ENCODE measurements at regions not wholly inside any gene's neighbourhood (a gene's known extent, or its start where the extent isn't known, plus 50 kb on each side); places are given as distances from the start of the nearest gene placed in this dataset.

GRCh38 chr11:116400081-116400480, 372.7 kb downstream of the BUD13 start:
- no peaks in the 10 kb centered on the region for H3K79me2 ChIP-seq (ENCODE audit: control insufficient read depth, insufficient read depth, low read length, poor library complexity)
- WGBS (ENCODE audit: extremely low coverage, insufficient coverage, insufficient read length): no CpG with 5 or more reads among the region's 5 CpGs
- H3K18ac ChIP-seq (ENCODE audit: low read length): no peak overlapping the region
- no peak overlapping the region for H3K14ac ChIP-seq (ENCODE audit: low read length)
- H2BK12ac ChIP-seq (ENCODE audit: low read length): no peak overlapping the region
- H4K8ac ChIP-seq (ENCODE audit: low read depth, low read length): no peak overlapping the region
- H3K4me2 ChIP-seq (ENCODE audit: low read length): no peak overlapping the region
- no peaks in the 10 kb centered on the region for H3K9me3 ChIP-seq (ENCODE audit: insufficient read depth, low read depth, low read length)
- no peak overlapping the region for H2BK5ac ChIP-seq (ENCODE audit: low read depth, low read length, poor library complexity)
- no peak overlapping the region for H4K91ac ChIP-seq (ENCODE audit: low read depth, low read length)
- H3K27ac ChIP-seq (ENCODE audit: low read depth, low read length): no peak overlapping the region
- no peak overlapping the region for H3K23ac ChIP-seq (ENCODE audit: low read length)
- H3K36me3 ChIP-seq (ENCODE audit: control insufficient read depth in 1 of 2, insufficient read depth in 2 of 2, low read length in 2 of 2): no peaks in the 10 kb centered on the region
- H2AK5ac ChIP-seq (ENCODE audit: low read length): no peak overlapping the region
- H4K12ac ChIP-seq (ENCODE audit: low read depth, low read length): no peak overlapping the region
- H3K9ac ChIP-seq (ENCODE audit: low read length): no peak overlapping the region
- no peak overlapping the region for H3K4ac ChIP-seq (ENCODE audit: low read depth, low read length)
- no peaks in the 10 kb centered on the region for H3K27me3 ChIP-seq (ENCODE audit: insufficient read depth, low read length)
- no peak overlapping the region for H3K4me3 ChIP-seq (ENCODE audit: low read depth, low read length)
- no peak overlapping the region for H2AFZ ChIP-seq (ENCODE audit: insufficient read depth, low read length, poor library complexity)
- H3K79me1 ChIP-seq (ENCODE audit: low read length): no peaks in the 10 kb centered on the region
- H2BK120ac ChIP-seq (ENCODE audit: insufficient read depth, low read length, poor library complexity): no peak overlapping the region
- no peak for DNase-seq
- H3K4me1 ChIP-seq (ENCODE audit: control insufficient read depth in 1 of 2, insufficient read depth in 2 of 2, low read length in 2 of 2): no peaks in the 10 kb centered on the region

DNA sequence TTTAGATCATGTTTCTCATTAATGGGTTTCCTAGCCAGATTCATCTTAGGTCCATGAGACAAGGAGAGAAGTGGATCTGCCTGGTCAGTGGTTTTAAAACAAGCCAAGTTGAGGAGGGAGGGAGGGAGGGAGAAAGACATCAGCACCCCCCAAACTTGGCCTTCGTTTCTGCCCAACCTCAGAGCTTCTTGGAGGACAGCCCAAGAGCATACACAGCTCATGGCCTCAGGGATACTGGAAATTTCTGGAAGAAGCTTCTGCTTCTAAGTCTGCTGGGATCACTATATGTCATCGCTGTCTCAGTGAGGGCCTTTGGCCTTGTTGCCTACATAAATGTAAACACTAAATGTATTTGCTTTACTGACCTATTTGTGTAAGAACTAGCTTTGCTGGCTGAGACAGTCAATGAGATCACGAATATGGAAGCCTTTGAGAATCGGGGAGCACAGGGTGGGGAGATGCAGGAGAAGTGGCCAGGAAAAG, 375.1 kb downstream of the BUD13 start:
- H2BK120ac ChIP-seq (ENCODE audit: insufficient read depth, low read length, poor library complexity): no peak overlapping the region
- H3K4me2 ChIP-seq (ENCODE audit: low read length): no peak overlapping the region
- H3K4me3 ChIP-seq (ENCODE audit: low read depth, low read length): no peak overlapping the region
- H3K27me3 ChIP-seq (ENCODE audit: insufficient read depth, low read length): no peaks in the 10 kb centered on the region
- H3K9me3 ChIP-seq (ENCODE audit: insufficient read depth, low read depth, low read length): peaks cover 1% of the 10 kb centered on the region
- H3K4me1 ChIP-seq (ENCODE audit: control insufficient read depth in 1 of 2, insufficient read depth in 2 of 2, low read length in 2 of 2): no peaks in the 10 kb centered on the region
- H3K79me1 ChIP-seq (ENCODE audit: low read length): no peaks in the 10 kb centered on the region
- no peak overlapping the region for H2BK12ac ChIP-seq (ENCODE audit: low read length)
- no CpG with 5 or more reads among the region's 4 CpGs for WGBS (ENCODE audit: extremely low coverage, insufficient coverage, insufficient read length)
- no peak overlapping the region for H3K27ac ChIP-seq (ENCODE audit: low read depth, low read length)
- H2AFZ ChIP-seq (ENCODE audit: insufficient read depth, low read length, poor library complexity): no peak overlapping the region
- H4K12ac ChIP-seq (ENCODE audit: low read depth, low read length): no peak overlapping the region
- no peaks in the 10 kb centered on the region for H3K79me2 ChIP-seq (ENCODE audit: control insufficient read depth, insufficient read depth, low read length, poor library complexity)
- no peak overlapping the region for H4K8ac ChIP-seq (ENCODE audit: low read depth, low read length)
- H4K91ac ChIP-seq (ENCODE audit: low read depth, low read length): no peak overlapping the region
- no peak overlapping the region for H3K9ac ChIP-seq (ENCODE audit: low read length)
- H3K36me3 ChIP-seq (ENCODE audit: control insufficient read depth in 1 of 2, insufficient read depth in 2 of 2, low read length in 2 of 2): no peaks in the 10 kb centered on the region
- H2BK5ac ChIP-seq (ENCODE audit: low read depth, low read length, poor library complexity): no peak overlapping the region
- H3K4ac ChIP-seq (ENCODE audit: low read depth, low read length): no peak overlapping the region
- no peak overlapping the region for H3K14ac ChIP-seq (ENCODE audit: low read length)
- no peak overlapping the region for H3K23ac ChIP-seq (ENCODE audit: low read length)
- no peak for DNase-seq
- no peak overlapping the region for H2AK5ac ChIP-seq (ENCODE audit: low read length)
- no peak overlapping the region for H3K18ac ChIP-seq (ENCODE audit: low read length)

DNA sequence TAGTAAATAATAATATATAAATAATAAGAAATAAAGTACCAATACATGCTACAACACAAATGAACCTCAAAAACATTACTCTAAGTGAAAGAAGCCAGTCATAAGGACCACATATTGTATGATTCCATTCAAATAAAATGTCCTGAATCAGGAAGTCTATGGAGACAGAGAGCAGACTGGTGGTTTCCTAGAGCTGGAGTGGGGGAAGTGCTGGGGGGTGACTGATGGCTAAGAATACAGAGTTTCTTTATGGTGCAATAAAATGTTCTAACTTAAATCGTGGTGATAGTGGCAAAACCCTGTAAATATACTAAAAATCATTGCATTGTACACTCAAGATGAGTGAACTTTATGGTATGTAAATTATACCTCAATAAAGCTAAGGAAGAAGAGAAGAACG, 376.5 kb downstream of the BUD13 start:
- no peak overlapping the region for H4K91ac ChIP-seq (ENCODE audit: low read depth, low read length)
- H2BK120ac ChIP-seq (ENCODE audit: insufficient read depth, low read length, poor library complexity): no peak overlapping the region
- no peak overlapping the region for H2AFZ ChIP-seq (ENCODE audit: insufficient read depth, low read length, poor library complexity)
- no peak overlapping the region for H3K4me3 ChIP-seq (ENCODE audit: low read depth, low read length)
- no peak overlapping the region for H2BK12ac ChIP-seq (ENCODE audit: low read length)
- H3K27me3 ChIP-seq (ENCODE audit: insufficient read depth, low read length): no peaks in the 10 kb centered on the region
- WGBS (ENCODE audit: extremely low coverage, insufficient coverage, insufficient read length): no CpG with 5 or more reads among the region's 2 CpGs
- H4K12ac ChIP-seq (ENCODE audit: low read depth, low read length): no peak overlapping the region
- H2BK5ac ChIP-seq (ENCODE audit: low read depth, low read length, poor library complexity): no peak overlapping the region
- peaks cover 1% of the 10 kb centered on the region for H3K9me3 ChIP-seq (ENCODE audit: insufficient read depth, low read depth, low read length)
- no peaks in the 10 kb centered on the region for H3K4me1 ChIP-seq (ENCODE audit: control insufficient read depth in 1 of 2, insufficient read depth in 2 of 2, low read length in 2 of 2)
- H3K4ac ChIP-seq (ENCODE audit: low read depth, low read length): no peak overlapping the region
- H3K14ac ChIP-seq (ENCODE audit: low read length): no peak overlapping the region
- H4K8ac ChIP-seq (ENCODE audit: low read depth, low read length): no peak overlapping the region
- H3K9ac ChIP-seq (ENCODE audit: low read length): no peak overlapping the region
- no peak overlapping the region for H3K27ac ChIP-seq (ENCODE audit: low read depth, low read length)
- H3K79me2 ChIP-seq (ENCODE audit: control insufficient read depth, insufficient read depth, low read length, poor library complexity): no peaks in the 10 kb centered on the region
- H3K18ac ChIP-seq (ENCODE audit: low read length): no peak overlapping the region
- H3K79me1 ChIP-seq (ENCODE audit: low read length): no peaks in the 10 kb centered on the region
- no peak for DNase-seq
- no peaks in the 10 kb centered on the region for H3K36me3 ChIP-seq (ENCODE audit: control insufficient read depth in 1 of 2, insufficient read depth in 2 of 2, low read length in 2 of 2)
- no peak overlapping the region for H2AK5ac ChIP-seq (ENCODE audit: low read length)
- no peak overlapping the region for H3K23ac ChIP-seq (ENCODE audit: low read length)
- H3K4me2 ChIP-seq (ENCODE audit: low read length): no peak overlapping the region

DNA sequence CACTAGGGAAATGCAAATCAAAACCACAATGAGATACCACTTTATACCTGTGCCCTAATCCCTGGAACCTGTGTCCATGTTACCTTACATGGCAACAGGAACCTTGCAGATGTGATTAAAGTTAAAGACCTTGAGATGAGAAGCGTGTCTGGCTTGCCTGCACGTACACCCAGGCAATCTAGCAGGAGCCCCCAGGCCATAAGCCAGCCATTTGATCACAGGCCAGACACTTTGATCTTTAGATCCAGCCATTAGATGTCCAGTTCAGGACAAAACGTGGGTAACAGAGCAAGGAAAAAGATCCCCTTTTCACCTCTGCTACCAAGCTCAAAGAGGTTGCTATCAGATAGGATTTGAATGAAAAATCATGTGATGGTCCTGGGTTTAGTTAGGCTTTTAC, 378.8 kb downstream of the BUD13 start:
- Histone ChIP-seq H3K4ac (ENCODE audit: low read depth, low read length) (no peak overlapping the region), H2AFZ (ENCODE audit: insufficient read depth, low read length, poor library complexity) (no peak overlapping the region), H3K36me3 (ENCODE audit: control insufficient read depth in 1 of 2, insufficient read depth in 2 of 2, low read length in 2 of 2) (no peaks in the 10 kb centered on the region), H3K4me1 (ENCODE audit: control insufficient read depth in 1 of 2, insufficient read depth in 2 of 2, low read length in 2 of 2) (no peaks in the 10 kb centered on the region), H3K9me3 (ENCODE audit: insufficient read depth, low read depth, low read length) (peaks cover 1% of the 10 kb centered on the region), H3K23ac (ENCODE audit: low read length) (no peak overlapping the region), H3K4me2 (ENCODE audit: low read length) (no peak overlapping the region), H3K18ac (ENCODE audit: low read length) (no peak overlapping the region), H3K27ac (ENCODE audit: low read depth, low read length) (no peak overlapping the region), H2BK5ac (ENCODE audit: low read depth, low read length, poor library complexity) (no peak overlapping the region), H2AK5ac (ENCODE audit: low read length) (no peak overlapping the region), H2BK120ac (ENCODE audit: insufficient read depth, low read length, poor library complexity) (no peak overlapping the region), H3K79me2 (ENCODE audit: control insufficient read depth, insufficient read depth, low read length, poor library complexity) (no peaks in the 10 kb centered on the region), H4K8ac (ENCODE audit: low read depth, low read length) (no peak overlapping the region), H2BK12ac (ENCODE audit: low read length) (no peak overlapping the region), H3K9ac (ENCODE audit: low read length) (no peak overlapping the region), H4K91ac (ENCODE audit: low read depth, low read length) (no peak overlapping the region), H4K12ac (ENCODE audit: low read depth, low read length) (no peak overlapping the region), H3K14ac (ENCODE audit: low read length) (no peak overlapping the region), H3K4me3 (ENCODE audit: low read depth, low read length) (no peak overlapping the region), H3K79me1 (ENCODE audit: low read length) (no peaks in the 10 kb centered on the region), H3K27me3 (ENCODE audit: insufficient read depth, low read length) (no peaks in the 10 kb centered on the region)
- WGBS (ENCODE audit: extremely low coverage, insufficient coverage, insufficient read length): no CpG with 5 or more reads among the region's 3 CpGs
- DNase-seq: no peak

Measured in trophoblast cell (in vitro differentiated cells and primary cell).